LoVo (cell line): ENCODE measurements at regions not wholly inside any gene's neighbourhood (a gene's known extent, or its start where the extent isn't known, plus 50 kb on each side); places are given as distances from the start of the nearest gene placed in this dataset.

Experiments
- DNase-seq: peaks from one replicate; pipeline ENCODE4 v3.0.0-alpha.2; 2016; ENCODE audit warnings: low spot score

DNA sequence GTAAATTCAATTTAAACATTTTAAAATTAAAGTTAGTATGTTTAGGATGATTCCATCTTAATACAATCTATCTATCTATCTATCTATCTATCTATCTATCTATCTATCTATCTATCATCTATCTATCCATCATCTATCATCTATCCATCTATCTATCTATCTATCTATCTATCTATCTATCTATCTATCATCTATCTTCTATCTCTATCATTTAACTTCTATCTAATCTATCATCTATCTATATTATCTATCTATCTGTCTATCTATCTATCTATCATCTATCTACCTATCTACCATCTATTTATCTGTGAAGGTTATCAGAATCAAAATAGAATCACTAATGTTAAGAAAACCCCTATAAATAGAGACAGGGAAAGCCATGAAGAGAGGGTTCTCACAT lies 78.3 kb downstream of the RAMP3 start:
- no peak for DNase-seq

DNA sequence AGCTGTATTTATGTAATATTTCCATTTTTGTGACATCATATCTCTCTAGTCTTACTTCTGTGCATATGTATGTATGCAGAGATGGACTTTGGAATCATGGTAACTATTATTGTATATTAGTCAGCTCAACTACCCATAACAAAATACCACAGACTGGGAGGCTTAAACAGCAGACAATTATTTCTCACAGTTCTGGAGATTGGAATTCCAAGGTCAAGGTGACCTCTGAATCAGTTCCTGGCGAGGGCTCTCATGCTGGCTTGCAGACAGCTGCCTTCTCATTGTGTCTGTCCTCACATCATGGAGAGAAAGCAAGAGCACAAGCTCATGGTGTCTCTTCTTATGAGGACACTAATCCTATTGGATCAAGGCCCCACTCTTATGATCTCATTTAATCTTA lies 79.1 kb downstream of the RAMP3 start:
- no peak for DNase-seq

- DNase-seq = no peak
These were observed 80.3 kb downstream of the RAMP3 start for GRCh38 chr7:45237788-45238461.

- no peak for DNase-seq
These were observed 81.2 kb downstream of the RAMP3 start for GRCh38 chr7:45238806-45239205.

DNA sequence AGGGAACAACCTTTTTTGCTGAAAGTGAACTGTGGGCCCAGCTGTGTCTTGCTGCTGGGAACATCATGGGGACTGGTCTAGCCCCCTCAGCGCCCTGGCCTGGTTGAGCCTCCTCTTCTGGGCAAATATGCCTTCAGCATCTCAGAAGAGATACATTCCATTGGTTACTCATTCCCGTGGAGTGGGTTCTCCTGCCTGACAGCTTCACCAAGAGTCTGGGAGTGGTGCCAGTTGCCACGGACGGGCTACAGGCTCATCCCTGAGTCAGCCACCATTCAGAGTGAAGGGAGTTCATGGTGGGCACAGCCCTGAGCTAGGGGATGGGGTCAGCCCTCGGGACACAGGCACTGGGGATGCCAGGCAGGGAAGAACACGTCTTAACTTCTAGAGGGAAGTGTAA lies 81.9 kb downstream of the RAMP3 start:
- no peak for DNase-seq

- DNase-seq = no peak
These were observed 82.7 kb downstream of the RAMP3 start for GRCh38 chr7:45240273-45240771.

- no peak for DNase-seq
These were observed 83.3 kb downstream of the RAMP3 start for GRCh38 chr7:45240926-45241325.

DNA sequence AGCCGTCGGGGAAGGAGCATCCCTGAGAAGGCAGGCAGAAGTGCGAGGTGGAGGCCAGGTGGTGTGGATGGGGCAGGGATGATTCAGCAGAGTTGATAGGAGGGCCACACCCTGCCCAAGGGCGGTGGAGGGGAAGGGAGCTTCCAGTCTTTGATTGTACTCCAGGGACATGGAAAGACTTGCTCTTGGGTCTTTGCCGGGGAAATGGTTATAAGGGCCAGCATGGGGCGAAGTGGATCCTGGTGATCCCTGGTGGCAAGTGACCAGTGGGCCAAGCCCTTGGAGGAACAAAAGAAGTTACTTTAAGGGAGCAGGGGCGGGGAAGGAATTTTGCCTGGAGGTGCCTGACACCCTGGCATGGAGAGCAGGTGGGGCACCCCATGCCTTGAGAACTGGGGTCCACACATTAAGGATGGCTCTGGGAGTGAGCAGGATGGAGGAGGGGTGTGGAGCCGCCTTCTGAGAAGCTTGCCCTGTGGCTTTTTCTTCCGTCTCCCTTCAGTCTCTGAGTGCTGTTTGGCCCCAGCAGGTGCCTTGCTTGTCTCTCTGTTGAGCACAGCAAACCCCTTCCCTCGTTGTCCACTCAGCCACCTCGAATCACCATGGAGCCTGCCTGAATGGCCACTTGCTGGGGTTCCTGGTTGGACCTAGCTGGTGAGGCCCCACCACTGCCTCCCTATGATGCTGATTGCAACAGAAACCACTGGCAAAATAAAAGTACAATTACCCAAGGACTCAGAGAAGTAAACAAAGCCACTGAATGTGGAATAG lies 83.9 kb downstream of the RAMP3 start:
- DNase-seq = peak; percentile 39

DNA sequence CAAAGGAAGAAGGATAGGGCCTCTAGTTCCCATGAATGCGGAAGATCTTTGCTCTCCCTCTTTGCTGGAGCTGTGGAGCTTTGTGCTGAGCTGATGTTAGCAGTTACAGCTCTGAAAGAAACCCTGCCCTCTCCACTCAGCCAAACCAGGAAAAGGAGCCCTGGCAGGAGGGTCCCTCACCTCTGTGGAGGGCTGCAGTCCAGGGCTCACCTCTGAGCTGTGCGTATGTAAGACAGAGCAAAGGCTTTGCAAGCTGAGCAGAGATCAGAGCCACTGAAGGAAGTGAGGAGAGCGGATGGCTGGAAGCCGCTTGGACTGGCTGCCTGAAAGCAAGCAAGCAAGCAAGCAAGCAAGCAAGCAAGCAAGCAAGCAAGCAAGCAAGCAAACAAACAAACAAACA lies 84.7 kb downstream of the RAMP3 start:
- DNase-seq = no peak

GRCh38 chr7:45242698-45243097 lies 85.1 kb downstream of the RAMP3 start:
- DNase-seq = no peak

GRCh38 chr7:45244981-45245380 lies 87.4 kb downstream of the RAMP3 start:
- DNase-seq = no peak

DNA sequence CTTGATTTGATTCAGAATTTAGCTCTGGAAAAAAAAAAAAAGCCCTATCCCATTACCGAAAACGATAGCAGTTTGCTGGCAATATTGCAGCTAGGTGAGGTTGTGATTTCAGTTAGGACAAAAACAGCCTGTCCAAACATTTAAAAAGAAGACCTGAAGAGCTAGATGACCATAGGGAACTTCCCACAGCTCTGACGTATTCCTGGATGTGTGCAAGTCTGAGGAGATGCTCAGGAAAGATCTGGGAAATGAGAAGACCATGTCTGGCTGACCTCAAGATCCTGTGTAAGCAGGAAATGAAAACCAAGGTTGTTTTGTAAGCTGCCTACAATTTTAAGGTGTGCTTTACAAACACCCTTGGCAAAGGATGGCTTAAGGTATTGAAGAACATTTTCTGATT lies 88.7 kb downstream of the RAMP3 start:
- DNase-seq = no peak

- DNase-seq = no peak
These were observed 94.7 kb downstream of the RAMP3 start for GRCh38 chr7:45252248-45252647.

- no peak for DNase-seq
These were observed 95.3 kb downstream of the RAMP3 start for GRCh38 chr7:45252857-45253256.

- no peak for DNase-seq
These were observed 95.8 kb downstream of the RAMP3 start for GRCh38 chr7:45253368-45253767.

DNA sequence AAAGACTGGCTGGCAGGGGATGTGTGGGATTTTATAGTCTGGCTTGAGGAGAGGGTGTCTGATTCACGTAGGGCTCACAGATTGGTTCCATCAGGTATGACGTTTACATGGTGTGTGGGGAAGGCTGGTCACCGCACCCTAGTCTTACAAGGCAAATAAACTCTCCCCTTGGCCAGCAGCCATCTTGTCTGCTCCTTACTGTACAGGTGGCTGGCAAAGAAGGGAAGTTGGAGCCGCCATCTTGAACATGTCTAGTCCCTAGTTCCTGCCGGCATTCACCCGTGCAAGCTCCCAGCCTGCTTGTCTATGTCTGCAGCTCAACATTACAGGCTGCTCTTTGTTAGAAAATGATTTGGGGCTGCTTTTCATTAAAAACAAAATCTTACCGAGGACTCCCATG lies 97.6 kb downstream of the RAMP3 start:
- DNase-seq = no peak

GRCh38 chr7:45256309-45256708 lies 98.7 kb downstream of the RAMP3 start:
- DNase-seq = no peak

- DNase-seq = no peak
These were observed 99.2 kb downstream of the RAMP3 start for GRCh38 chr7:45256775-45257174.

- no peak for DNase-seq
These were observed 99.7 kb downstream of the RAMP3 start for GRCh38 chr7:45257284-45257683.

GRCh38 chr7:45258533-45259226 lies 101.1 kb downstream of the RAMP3 start:
- DNase-seq = no peak

DNA sequence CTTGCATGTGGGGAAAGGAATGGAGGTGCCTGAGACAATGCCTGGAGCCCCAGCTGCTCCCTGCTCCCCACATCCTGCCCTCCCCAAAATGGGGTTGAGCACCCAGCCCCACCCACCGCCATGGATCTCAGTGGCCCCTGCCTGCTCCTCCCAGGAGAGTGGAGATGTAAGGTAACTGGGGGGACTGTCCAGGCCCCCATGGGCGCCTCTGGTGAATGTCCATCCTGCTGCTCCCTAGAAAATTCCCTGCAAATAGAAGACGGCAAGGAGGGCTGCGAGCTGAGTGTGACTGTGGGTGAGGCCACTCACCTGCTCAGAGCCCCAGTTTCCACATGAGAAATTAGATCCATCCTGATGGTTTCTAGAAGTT lies 101.6 kb downstream of the RAMP3 start:
- no peak for DNase-seq

DNA sequence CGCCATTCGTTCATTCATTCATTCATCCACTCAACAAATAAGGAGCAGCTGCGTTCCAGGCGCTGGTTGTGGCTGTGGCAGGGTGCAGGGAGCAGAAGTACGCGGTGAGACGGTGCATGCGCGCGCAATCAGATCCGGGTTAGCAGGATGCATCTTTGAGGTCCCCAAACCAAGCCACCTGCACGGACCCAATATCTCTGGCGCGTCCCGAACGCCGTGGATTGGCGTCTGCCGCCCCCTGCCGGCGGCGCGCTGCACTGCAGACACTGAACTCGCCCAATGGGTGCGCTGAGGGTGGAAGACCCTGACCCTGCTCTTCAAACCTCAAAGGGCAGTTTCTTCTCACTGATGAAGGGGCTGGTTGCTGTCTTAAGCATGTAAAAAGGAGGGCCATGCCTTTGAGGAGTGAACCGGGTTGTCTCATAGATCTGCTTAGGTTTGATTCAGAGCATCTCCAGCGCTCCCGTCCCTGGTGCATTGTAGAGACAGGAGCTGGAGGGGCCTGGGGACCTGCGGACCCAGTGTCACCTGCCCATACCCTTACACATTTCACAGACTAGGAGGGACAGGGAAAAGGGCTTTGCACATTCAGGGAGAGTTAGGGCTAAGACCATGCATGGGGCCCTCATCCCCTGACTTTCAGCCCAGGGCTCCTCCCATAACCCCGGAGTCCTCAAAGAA lies 102.5 kb downstream of the RAMP3 start:
- DNase-seq = peak; percentile 46

GRCh38 chr7:45267262-45267661 lies 109.7 kb downstream of the RAMP3 start:
- no peak for DNase-seq
